ENCODE measurements at regions not wholly inside any gene's neighbourhood (a gene's known extent, or its start where the extent isn't known, plus 50 kb on each side); places are given as distances from the start of the nearest gene placed in this dataset.

- ATAC-seq (no peak), DNase-seq (no peak)
- intact Hi-C loops (cut with DNase I) = no loop called here
- Histone ChIP-seq H3K9me3 (no peaks in the 10 kb centered on the region), H3K27me3 (no peaks in the 10 kb centered on the region), H3K27ac (no peak overlapping the region), H3K36me3 (no peaks in the 10 kb centered on the region), H3K4me1 (no peaks in the 10 kb centered on the region), H3K4me3 (no peak overlapping the region)
- no peak for TF ChIP-seq CTCF (IDR thresholded peaks at IDR 0.05)
Measured at GRCh38 chr20:41895241-41896032, 277.3 kb upstream of the CHD6 start.

GRCh38 chr20:41894255-41894963 is 276.2 kb upstream of the CHD6 start:
- intact Hi-C loops (cut with DNase I) = no loop called here
- Histone ChIP-seq H3K4me3 (no peak overlapping the region), H3K36me3 (no peaks in the 10 kb centered on the region), H3K4me1 (no peaks in the 10 kb centered on the region), H3K27ac (no peak overlapping the region), H3K9me3 (no peaks in the 10 kb centered on the region), H3K27me3 (no peaks in the 10 kb centered on the region)
- no peak for TF ChIP-seq CTCF (IDR thresholded peaks at IDR 0.05)
- DNase-seq (no peak), ATAC-seq (no peak)

- no peaks in the 10 kb centered on the region for H3K9me3 ChIP-seq
- DNase-seq = no peak
- intact Hi-C loops (cut with DNase I) = no loop called here
- H3K27ac ChIP-seq = no peak overlapping the region
- H3K4me3 ChIP-seq = no peak overlapping the region
- H3K27me3 ChIP-seq = no peaks in the 10 kb centered on the region
- TF ChIP-seq CTCF (IDR thresholded peaks at IDR 0.05) = no peak
- H3K4me1 ChIP-seq = no peaks in the 10 kb centered on the region
- no peak for ATAC-seq
- no peaks in the 10 kb centered on the region for H3K36me3 ChIP-seq
Measured at GRCh38 chr20:41892031-41892430, 273.9 kb upstream of the CHD6 start.

- intact Hi-C loops (cut with DNase I) = no loop called here
- Histone ChIP-seq H3K36me3 (no peaks in the 10 kb centered on the region), H3K27me3 (no peaks in the 10 kb centered on the region), H3K27ac (no peak overlapping the region), H3K4me3 (no peak overlapping the region), H3K9me3 (no peaks in the 10 kb centered on the region), H3K4me1 (no peaks in the 10 kb centered on the region)
- no peak for TF ChIP-seq CTCF (IDR thresholded peaks at IDR 0.05)
- ATAC-seq (no peak), DNase-seq (no peak)
Measured at GRCh38 chr20:41889844-41890224, 271.7 kb upstream of the CHD6 start.

- ATAC-seq = no peak
- H3K27ac ChIP-seq = no peak overlapping the region
- TF ChIP-seq CTCF (IDR thresholded peaks at IDR 0.05) = no peak
Measured at GRCh38 chr20:41889126-41889843, 271.1 kb upstream of the CHD6 start.

More at GRCh38 chr20:41889126-41889843, 271.1 kb upstream of the CHD6 start:
- Histone ChIP-seq H3K4me3 (no peak overlapping the region), H3K36me3 (no peaks in the 10 kb centered on the region), H3K27me3 (no peaks in the 10 kb centered on the region), H3K9me3 (no peaks in the 10 kb centered on the region), H3K4me1 (no peaks in the 10 kb centered on the region)
- DNase-seq = no peak
- intact Hi-C loops (cut with DNase I) = no loop called here

Data from upper lobe of right lung (tissue), 1 donor.